ENCODE measurements at regions not wholly inside any gene's neighbourhood (a gene's known extent, or its start where the extent isn't known, plus 50 kb on each side); places are given as distances from the start of the nearest gene placed in this dataset.

- no peak for TF ChIP-seq Cebpa-rat (IDR thresholded peaks at IDR 0.05)
- Histone ChIP-seq H4K20me1 (no peaks in the 10 kb centered on the region), H3K27me3 (no peaks in the 10 kb centered on the region), H3K4me3 (no peak overlapping the region), H3K27ac (no peak overlapping the region), H3K4me2 (no peak overlapping the region), H3K9me3 (no peaks in the 10 kb centered on the region), H3K36me3 (no peaks in the 10 kb centered on the region), H3K4me1 (peaks cover 12% of the 10 kb centered on the region), H3K9ac (no peak overlapping the region)
These were observed 116.3 kb downstream of the TSPAN8 start for GRCh38 chr12:71041476-71041875.

- no peak overlapping the region for H3K4me2 ChIP-seq
- no peaks in the 10 kb centered on the region for H4K20me1 ChIP-seq
- H3K4me1 ChIP-seq = no peaks in the 10 kb centered on the region
- H3K9ac ChIP-seq = no peak overlapping the region
- H3K27me3 ChIP-seq = no peaks in the 10 kb centered on the region
- H3K36me3 ChIP-seq = no peaks in the 10 kb centered on the region
- no peak overlapping the region for H3K27ac ChIP-seq
- H3K9me3 ChIP-seq = no peaks in the 10 kb centered on the region
- no peak overlapping the region for H3K4me3 ChIP-seq
- no peak for TF ChIP-seq Cebpa-rat (IDR thresholded peaks at IDR 0.05)
These were observed 118.4 kb upstream of the PTPRR start for GRCh38 chr12:71038960-71039359.

- H3K9me3 ChIP-seq = no peaks in the 10 kb centered on the region
- TF ChIP-seq Cebpa-rat (IDR thresholded peaks at IDR 0.05) = no peak
These were observed 116.0 kb upstream of the PTPRR start for GRCh38 chr12:71036526-71036925.

GRCh38 chr12:71032933-71033332, 112.4 kb upstream of the PTPRR start:
- Histone ChIP-seq H3K9ac (no peak overlapping the region), H3K27me3 (no peaks in the 10 kb centered on the region), H3K36me3 (no peaks in the 10 kb centered on the region), H3K27ac (no peak overlapping the region), H4K20me1 (no peaks in the 10 kb centered on the region), H3K4me1 (peaks cover 10% of the 10 kb centered on the region), H3K9me3 (no peaks in the 10 kb centered on the region), H3K4me2 (no peak overlapping the region), H3K4me3 (no peak overlapping the region)
- TF ChIP-seq Cebpa-rat (IDR thresholded peaks at IDR 0.05) = no peak

More at GRCh38 chr12:71036526-71036925, 116.0 kb upstream of the PTPRR start:
- no peaks in the 10 kb centered on the region for H3K36me3 ChIP-seq
- H3K27ac ChIP-seq = no peak overlapping the region
- no peaks in the 10 kb centered on the region for H4K20me1 ChIP-seq
- no peaks in the 10 kb centered on the region for H3K27me3 ChIP-seq
- no peak overlapping the region for H3K9ac ChIP-seq
- H3K4me3 ChIP-seq = no peak overlapping the region
- no peaks in the 10 kb centered on the region for H3K4me1 ChIP-seq
- H3K4me2 ChIP-seq = no peak overlapping the region

GRCh38 chr12:71029302-71029701, 108.8 kb upstream of the PTPRR start:
- no peaks in the 10 kb centered on the region for H3K27me3 ChIP-seq
- no peak overlapping the region for H3K9ac ChIP-seq
- peaks cover 10% of the 10 kb centered on the region for H3K4me1 ChIP-seq
- no peak overlapping the region for H3K4me2 ChIP-seq
- no peaks in the 10 kb centered on the region for H4K20me1 ChIP-seq
- no peaks in the 10 kb centered on the region for H3K9me3 ChIP-seq
- H3K36me3 ChIP-seq = no peaks in the 10 kb centered on the region
- TF ChIP-seq Cebpa-rat (IDR thresholded peaks at IDR 0.05) = no peak
- H3K27ac ChIP-seq = no peak overlapping the region
- no peak overlapping the region for H3K4me3 ChIP-seq

GRCh38 chr12:71027856-71028255, 107.3 kb upstream of the PTPRR start:
- no peak for TF ChIP-seq Cebpa-rat (IDR thresholded peaks at IDR 0.05)
- H3K4me2 ChIP-seq = no peak overlapping the region
- H3K36me3 ChIP-seq = no peaks in the 10 kb centered on the region
- no peak overlapping the region for H3K9ac ChIP-seq
- H3K27ac ChIP-seq = no peak overlapping the region
- H3K4me3 ChIP-seq = no peak overlapping the region
- no peaks in the 10 kb centered on the region for H4K20me1 ChIP-seq
- peaks cover 10% of the 10 kb centered on the region for H3K4me1 ChIP-seq
- no peaks in the 10 kb centered on the region for H3K9me3 ChIP-seq
- no peaks in the 10 kb centered on the region for H3K27me3 ChIP-seq

GRCh38 chr12:71024827-71025226, 104.3 kb upstream of the PTPRR start:
- Histone ChIP-seq H3K9me3 (no peaks in the 10 kb centered on the region), H3K27ac (no peak overlapping the region), H4K20me1 (no peaks in the 10 kb centered on the region), H3K36me3 (no peaks in the 10 kb centered on the region), H3K4me3 (no peak overlapping the region), H3K4me2 (no peak overlapping the region), H3K4me1 (no peaks in the 10 kb centered on the region), H3K9ac (no peak overlapping the region), H3K27me3 (no peaks in the 10 kb centered on the region)
- TF ChIP-seq Cebpa-rat (IDR thresholded peaks at IDR 0.05) = no peak

- Histone ChIP-seq H3K4me3 (no peak overlapping the region), H3K9me3 (no peaks in the 10 kb centered on the region), H3K4me2 (no peak overlapping the region), H3K9ac (no peak overlapping the region), H4K20me1 (no peaks in the 10 kb centered on the region), H3K4me1 (no peaks in the 10 kb centered on the region), H3K36me3 (no peaks in the 10 kb centered on the region), H3K27ac (no peak overlapping the region), H3K27me3 (no peaks in the 10 kb centered on the region)
- TF ChIP-seq Cebpa-rat (IDR thresholded peaks at IDR 0.05) = no peak
These were observed 103.7 kb upstream of the PTPRR start for GRCh38 chr12:71024281-71024680.

GRCh38 chr12:71021491-71021890, 101.0 kb upstream of the PTPRR start:
- no peak overlapping the region for H3K27ac ChIP-seq
- no peaks in the 10 kb centered on the region for H3K27me3 ChIP-seq
- H3K4me1 ChIP-seq = peaks cover 13% of the 10 kb centered on the region
- H4K20me1 ChIP-seq = no peaks in the 10 kb centered on the region
- H3K9ac ChIP-seq = no peak overlapping the region
- no peak overlapping the region for H3K4me2 ChIP-seq
- TF ChIP-seq Cebpa-rat (IDR thresholded peaks at IDR 0.05) = no peak
- no peaks in the 10 kb centered on the region for H3K9me3 ChIP-seq
- H3K4me3 ChIP-seq = no peak overlapping the region
- no peaks in the 10 kb centered on the region for H3K36me3 ChIP-seq

- no peaks in the 10 kb centered on the region for H4K20me1 ChIP-seq
- H3K27me3 ChIP-seq = no peaks in the 10 kb centered on the region
- H3K4me1 ChIP-seq = peaks cover 15% of the 10 kb centered on the region
- H3K9ac ChIP-seq = no peak overlapping the region
- H3K4me2 ChIP-seq = no peak overlapping the region
- H3K36me3 ChIP-seq = no peaks in the 10 kb centered on the region
- no peaks in the 10 kb centered on the region for H3K9me3 ChIP-seq
- no peak for TF ChIP-seq Cebpa-rat (IDR thresholded peaks at IDR 0.05)
- H3K27ac ChIP-seq = no peak overlapping the region
- H3K4me3 ChIP-seq = no peak overlapping the region
These were observed 98.8 kb upstream of the PTPRR start for GRCh38 chr12:71019282-71019831.

GRCh38 chr12:71018682-71019081, 98.1 kb upstream of the PTPRR start:
- H3K9me3 ChIP-seq = no peaks in the 10 kb centered on the region
- H3K27ac ChIP-seq = no peak overlapping the region
- TF ChIP-seq Cebpa-rat (IDR thresholded peaks at IDR 0.05) = no peak
- no peaks in the 10 kb centered on the region for H3K27me3 ChIP-seq
- H4K20me1 ChIP-seq = no peaks in the 10 kb centered on the region
- H3K4me2 ChIP-seq = no peak overlapping the region
- H3K36me3 ChIP-seq = no peaks in the 10 kb centered on the region
- H3K4me3 ChIP-seq = no peak overlapping the region
- no peak overlapping the region for H3K9ac ChIP-seq
- peaks cover 15% of the 10 kb centered on the region for H3K4me1 ChIP-seq

Data from BLaER1 (cell line).